Panc1 (cell line): ENCODE measurements at regions not wholly inside any gene's neighbourhood (a gene's known extent, or its start where the extent isn't known, plus 50 kb on each side); places are given as distances from the start of the nearest gene placed in this dataset.

Source experiments
- POLR2AphosphoS5 ChIP-seq: IDR thresholded peaks from 2 replicates; pipeline ENCODE4 v1.6.1; 2012; ENCODE audit warnings: mild to moderate bottlenecking, low read depth, low read length, moderate library complexity
- TF ChIP-seq, protein P1 (sequence below): fragments of 450-650 bp; IDR thresholded peaks from 2 replicates; pipeline ENCODE4 v1.5.1; 2017; ENCODE audit warnings: mild to moderate bottlenecking

DNA sequence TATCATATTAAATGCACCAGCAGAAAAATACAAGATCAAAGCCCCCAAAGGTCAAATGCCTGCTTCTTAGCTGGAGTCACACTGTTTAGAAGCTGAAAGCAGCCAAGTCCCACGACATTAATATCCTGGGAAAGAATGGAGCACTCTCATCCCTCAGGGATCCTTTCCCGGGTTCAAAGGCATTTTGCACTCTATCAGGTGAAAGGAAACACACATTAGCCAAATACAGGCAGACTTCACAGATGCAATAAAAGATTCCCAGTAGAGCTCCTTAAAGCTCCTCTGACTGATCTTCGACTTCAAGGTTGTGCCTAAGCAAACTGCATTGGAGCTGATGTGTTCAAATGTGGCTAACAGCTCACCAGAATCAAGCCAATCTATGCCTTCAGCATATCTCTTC lies 158.4 kb downstream of the RNF152 start:
- TF ChIP-seq, protein P1, sequence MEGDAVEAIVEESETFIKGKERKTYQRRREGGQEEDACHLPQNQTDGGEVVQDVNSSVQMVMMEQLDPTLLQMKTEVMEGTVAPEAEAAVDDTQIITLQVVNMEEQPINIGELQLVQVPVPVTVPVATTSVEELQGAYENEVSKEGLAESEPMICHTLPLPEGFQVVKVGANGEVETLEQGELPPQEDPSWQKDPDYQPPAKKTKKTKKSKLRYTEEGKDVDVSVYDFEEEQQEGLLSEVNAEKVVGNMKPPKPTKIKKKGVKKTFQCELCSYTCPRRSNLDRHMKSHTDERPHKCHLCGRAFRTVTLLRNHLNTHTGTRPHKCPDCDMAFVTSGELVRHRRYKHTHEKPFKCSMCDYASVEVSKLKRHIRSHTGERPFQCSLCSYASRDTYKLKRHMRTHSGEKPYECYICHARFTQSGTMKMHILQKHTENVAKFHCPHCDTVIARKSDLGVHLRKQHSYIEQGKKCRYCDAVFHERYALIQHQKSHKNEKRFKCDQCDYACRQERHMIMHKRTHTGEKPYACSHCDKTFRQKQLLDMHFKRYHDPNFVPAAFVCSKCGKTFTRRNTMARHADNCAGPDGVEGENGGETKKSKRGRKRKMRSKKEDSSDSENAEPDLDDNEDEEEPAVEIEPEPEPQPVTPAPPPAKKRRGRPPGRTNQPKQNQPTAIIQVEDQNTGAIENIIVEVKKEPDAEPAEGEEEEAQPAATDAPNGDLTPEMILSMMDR = no peak
- TF ChIP-seq POLR2AphosphoS5 = no peak
